ENCODE measurements at regions not wholly inside any gene's neighbourhood (a gene's known extent, or its start where the extent isn't known, plus 50 kb on each side); places are given as distances from the start of the nearest gene placed in this dataset.

DNA sequence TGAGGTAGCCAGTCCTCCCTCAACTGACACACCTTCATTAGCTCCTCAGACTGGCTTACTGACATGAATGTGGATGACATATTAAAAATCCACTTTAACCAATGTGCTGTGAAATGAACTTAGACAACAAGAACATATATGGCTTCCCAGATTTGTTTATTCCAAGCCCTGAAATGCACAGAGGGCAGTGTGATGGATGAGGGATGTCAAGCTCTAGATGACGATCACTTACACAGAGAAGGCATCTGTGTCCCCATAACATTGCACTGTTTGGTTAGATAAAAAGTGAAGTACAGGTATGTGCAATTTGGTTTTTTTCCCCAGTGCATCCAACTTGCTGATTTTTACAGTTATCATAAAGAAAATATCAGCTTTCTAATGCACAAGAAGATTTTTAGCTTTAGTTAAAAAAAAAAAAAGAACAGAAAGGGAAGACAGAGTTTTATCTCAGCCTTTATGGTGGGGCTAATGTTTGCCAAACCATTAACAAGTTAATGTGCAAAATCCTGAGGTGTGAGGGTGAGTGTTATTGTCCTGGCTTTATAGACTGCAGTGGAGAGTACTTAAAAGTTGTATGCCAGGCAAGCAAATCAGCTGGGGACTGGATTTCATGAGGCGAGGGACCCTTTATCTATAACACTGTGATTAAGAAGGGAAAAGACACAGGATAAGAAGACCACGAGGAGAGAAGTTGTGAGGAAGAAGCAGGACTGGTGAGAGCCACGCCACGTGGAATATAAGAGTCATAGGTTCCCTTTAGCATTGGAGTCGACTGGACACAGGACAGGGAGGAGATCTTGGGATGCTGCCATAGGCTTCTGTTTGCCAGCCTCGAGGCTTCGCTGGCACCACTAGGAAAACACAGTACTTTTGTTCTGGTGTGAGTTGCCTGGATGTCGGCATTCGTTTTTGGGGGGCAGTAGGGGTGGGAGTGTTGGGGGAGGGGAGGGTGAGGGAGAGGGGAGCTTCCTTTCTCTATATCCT, 90.0 kb upstream of the BACH2 start:
- no peak for DNase-seq (ENCODE audit: low spot score)
- Histone ChIP-seq H3K27ac (ENCODE audit: low read depth, low read length, poor library complexity, severe bottlenecking) (no peak overlapping the region), H3K27me3 (replicated peaks; ENCODE audit: insufficient read depth, low read depth, low read length, poor library complexity) (peaks cover 6% of the 10 kb centered on the region), H3K4me1 (ENCODE audit: insufficient read depth, low read length, poor library complexity, severe bottlenecking) (peaks cover 4% of the 10 kb centered on the region), H3K9me3 (ENCODE audit: low read depth, low read length, poor library complexity, severe bottlenecking) (no peaks in the 10 kb centered on the region), H3K36me3 (ENCODE audit: insufficient read depth, low read length, poor library complexity, severe bottlenecking) (no peaks in the 10 kb centered on the region), H3K4me3 (ENCODE audit: low read depth, low read length, poor library complexity, severe bottlenecking) (no peak overlapping the region)
- POLR2A ChIA-PET (ENCODE audit: low non-redundant PET), result interaction anchor here (0.6 kb wide), 1 partner anchor 339 kb away, joined by 3 read pairs; no protein-coding TSS in a partner anchor
- CTCF ChIA-PET, result interaction anchor here (0.6 kb wide), 1 partner anchor 144 kb away, joined by 3 read pairs; no protein-coding TSS in a partner anchor
- intact Hi-C loops (cut with micrococcal nuclease; ENCODE audit: unreplicated experiment), result no loop called here
- no TSS peak for BruUV-seq (replicated peaks)
- TF ChIP-seq, protein P1, sequence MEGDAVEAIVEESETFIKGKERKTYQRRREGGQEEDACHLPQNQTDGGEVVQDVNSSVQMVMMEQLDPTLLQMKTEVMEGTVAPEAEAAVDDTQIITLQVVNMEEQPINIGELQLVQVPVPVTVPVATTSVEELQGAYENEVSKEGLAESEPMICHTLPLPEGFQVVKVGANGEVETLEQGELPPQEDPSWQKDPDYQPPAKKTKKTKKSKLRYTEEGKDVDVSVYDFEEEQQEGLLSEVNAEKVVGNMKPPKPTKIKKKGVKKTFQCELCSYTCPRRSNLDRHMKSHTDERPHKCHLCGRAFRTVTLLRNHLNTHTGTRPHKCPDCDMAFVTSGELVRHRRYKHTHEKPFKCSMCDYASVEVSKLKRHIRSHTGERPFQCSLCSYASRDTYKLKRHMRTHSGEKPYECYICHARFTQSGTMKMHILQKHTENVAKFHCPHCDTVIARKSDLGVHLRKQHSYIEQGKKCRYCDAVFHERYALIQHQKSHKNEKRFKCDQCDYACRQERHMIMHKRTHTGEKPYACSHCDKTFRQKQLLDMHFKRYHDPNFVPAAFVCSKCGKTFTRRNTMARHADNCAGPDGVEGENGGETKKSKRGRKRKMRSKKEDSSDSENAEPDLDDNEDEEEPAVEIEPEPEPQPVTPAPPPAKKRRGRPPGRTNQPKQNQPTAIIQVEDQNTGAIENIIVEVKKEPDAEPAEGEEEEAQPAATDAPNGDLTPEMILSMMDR (conservative IDR thresholded peaks at IDR 0.05; ENCODE audit: low read depth, low read length), result no peak
- TF ChIP-seq EZH2 (IDR thresholded peaks at IDR 0.05; ENCODE audit: borderline replicate concordance, low read depth, low read length, poor library complexity, severe bottlenecking), result no peak

DNA sequence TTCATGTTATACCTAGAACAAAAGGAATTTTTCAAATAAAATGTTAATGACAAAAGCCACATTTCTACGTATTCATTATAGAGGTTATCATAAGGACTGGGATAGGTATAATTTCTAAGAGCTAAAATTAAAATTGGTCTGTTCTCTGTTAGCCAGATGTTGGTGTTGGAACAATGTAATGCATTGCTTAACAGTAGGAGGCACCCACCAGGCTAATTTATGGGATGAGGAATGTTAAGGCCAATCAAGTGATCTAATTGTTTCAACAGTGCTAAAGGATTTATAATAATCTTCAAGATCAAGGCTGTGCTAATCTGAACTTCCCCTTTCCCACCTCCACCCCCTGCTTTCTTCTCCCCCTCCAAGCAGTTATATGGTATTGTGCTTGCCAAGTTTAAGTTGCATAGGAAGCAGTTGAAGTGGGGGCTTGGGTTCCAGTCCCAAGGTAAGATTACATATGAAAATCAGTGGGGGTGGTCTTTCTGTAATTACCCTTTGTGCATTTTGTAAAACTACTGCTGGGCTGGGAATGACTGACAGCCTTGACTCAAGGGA, 89.2 kb upstream of the BACH2 start:
- peaks cover 6% of the 10 kb centered on the region for H3K27me3 ChIP-seq (replicated peaks; ENCODE audit: insufficient read depth, low read depth, low read length, poor library complexity)
- CTCF ChIA-PET, result no interaction called here
- H3K4me1 ChIP-seq (ENCODE audit: insufficient read depth, low read length, poor library complexity, severe bottlenecking), result peaks cover 4% of the 10 kb centered on the region
- TF ChIP-seq, protein P1 (conservative IDR thresholded peaks at IDR 0.05; ENCODE audit: low read depth, low read length), result no peak
- no peak for TF ChIP-seq EZH2 (IDR thresholded peaks at IDR 0.05; ENCODE audit: borderline replicate concordance, low read depth, low read length, poor library complexity, severe bottlenecking)
- POLR2A ChIA-PET (ENCODE audit: low non-redundant PET), result interaction anchor here (0.6 kb wide), 1 partner anchor 338 kb away, joined by 3 read pairs; no protein-coding TSS in a partner anchor
- H3K36me3 ChIP-seq (ENCODE audit: insufficient read depth, low read length, poor library complexity, severe bottlenecking), result no peaks in the 10 kb centered on the region
- BruUV-seq (replicated peaks), result no TSS peak
- no peaks in the 10 kb centered on the region for H3K9me3 ChIP-seq (ENCODE audit: low read depth, low read length, poor library complexity, severe bottlenecking)
- H3K27ac ChIP-seq (ENCODE audit: low read depth, low read length, poor library complexity, severe bottlenecking), result no peak overlapping the region
- peak; percentile 15 for DNase-seq (ENCODE audit: low spot score)
- intact Hi-C loops (cut with micrococcal nuclease; ENCODE audit: unreplicated experiment), result no loop called here
- H3K4me3 ChIP-seq (ENCODE audit: low read depth, low read length, poor library complexity, severe bottlenecking), result no peak overlapping the region

DNA sequence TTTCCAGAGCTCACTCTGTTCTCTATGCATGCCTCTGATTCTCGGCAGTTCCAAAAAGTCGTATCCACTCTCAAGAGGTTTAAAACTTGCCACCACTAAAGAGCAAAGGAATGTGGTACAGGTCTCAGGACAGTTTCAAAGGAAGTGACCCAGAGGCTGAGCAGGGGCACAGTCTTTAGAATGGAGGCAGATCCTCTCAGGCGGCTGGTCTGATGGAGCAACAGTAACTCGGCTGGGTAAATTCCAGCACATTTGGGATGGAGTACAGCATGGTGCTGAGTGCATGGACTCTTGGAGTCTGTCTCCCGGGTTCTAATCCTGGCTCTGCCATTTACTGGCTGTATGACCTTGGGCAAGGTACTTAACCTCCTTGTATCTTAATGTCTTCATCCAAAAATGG, 88.1 kb upstream of the BACH2 start:
- peaks cover 6% of the 10 kb centered on the region for H3K27me3 ChIP-seq (replicated peaks; ENCODE audit: insufficient read depth, low read depth, low read length, poor library complexity)
- no peak overlapping the region for H3K27ac ChIP-seq (ENCODE audit: low read depth, low read length, poor library complexity, severe bottlenecking)
- ChIA-PET POLR2A (ENCODE audit: low non-redundant PET) (interaction anchor here (0.5 kb wide), 1 partner anchor 196 kb away, joined by 11 read pairs; no protein-coding TSS in a partner anchor), CTCF (no interaction called here)
- no peaks in the 10 kb centered on the region for H3K9me3 ChIP-seq (ENCODE audit: low read depth, low read length, poor library complexity, severe bottlenecking)
- peaks cover 4% of the 10 kb centered on the region for H3K4me1 ChIP-seq (ENCODE audit: insufficient read depth, low read length, poor library complexity, severe bottlenecking)
- BruUV-seq (replicated peaks), result no TSS peak
- no peak for DNase-seq (ENCODE audit: low spot score)
- no peak overlapping the region for H3K4me3 ChIP-seq (ENCODE audit: low read depth, low read length, poor library complexity, severe bottlenecking)
- intact Hi-C loops (cut with micrococcal nuclease; ENCODE audit: unreplicated experiment), result no loop called here
- H3K36me3 ChIP-seq (ENCODE audit: insufficient read depth, low read length, poor library complexity, severe bottlenecking), result no peaks in the 10 kb centered on the region
- TF ChIP-seq, protein P1 (conservative IDR thresholded peaks at IDR 0.05; ENCODE audit: low read depth, low read length), result no peak
- TF ChIP-seq EZH2 (IDR thresholded peaks at IDR 0.05; ENCODE audit: borderline replicate concordance, low read depth, low read length, poor library complexity, severe bottlenecking), result no peak
